HG03039 (cell line): ENCODE measurements at regions not wholly inside any gene's neighbourhood (a gene's known extent, or its start where the extent isn't known, plus 50 kb on each side); places are given as distances from the start of the nearest gene placed in this dataset.

Experiments
- ATAC-seq: cut with Tn5 transposase; IDR thresholded peaks from one replicate; pipeline ENCODE4 v1.9.1; 2021; ENCODE audit warnings: mild to moderate bottlenecking, moderate library complexity; ENCODE audit not compliant: unreplicated experiment

- no peak for ATAC-seq
Measured at GRCh38 chr9:7258688-7259396, 501.1 kb downstream of the KDM4C start.

GRCh38 chr9:7246917-7247522, 489.2 kb downstream of the KDM4C start:
- ATAC-seq, result no peak

- ATAC-seq, result no peak
Measured at GRCh38 chr9:7245976-7246580, 488.3 kb downstream of the KDM4C start.

GRCh38 chr9:7243838-7244237, 486.1 kb downstream of the KDM4C start:
- ATAC-seq, result no peak

- ATAC-seq, result no peak
Measured at GRCh38 chr9:7242126-7242525, 484.4 kb downstream of the KDM4C start.

- ATAC-seq, result no peak
Measured at GRCh38 chr9:7241694-7242093, 483.9 kb downstream of the KDM4C start.

GRCh38 chr9:7240569-7241311, 483.0 kb downstream of the KDM4C start:
- no peak for ATAC-seq

GRCh38 chr9:7239708-7240107, 481.9 kb downstream of the KDM4C start:
- no peak for ATAC-seq

- ATAC-seq, result no peak
Measured at GRCh38 chr9:7238247-7238637, 480.5 kb downstream of the KDM4C start.

GRCh38 chr9:7237473-7238246, 479.9 kb downstream of the KDM4C start:
- ATAC-seq, result no peak

- no peak for ATAC-seq
Measured at GRCh38 chr9:7236186-7236585, 478.4 kb downstream of the KDM4C start.

- ATAC-seq, result no peak
Measured at GRCh38 chr9:7234144-7234543, 476.4 kb downstream of the KDM4C start.

GRCh38 chr9:7229571-7229970, 471.8 kb downstream of the KDM4C start:
- ATAC-seq, result no peak

GRCh38 chr9:7228726-7229125, 471.0 kb downstream of the KDM4C start:
- no peak for ATAC-seq

- no peak for ATAC-seq
Measured at GRCh38 chr9:7227951-7228350, 470.2 kb downstream of the KDM4C start.

- ATAC-seq, result no peak
Measured at GRCh38 chr9:7226007-7226640, 468.4 kb downstream of the KDM4C start.
